SKM-1 treated with dmso at 0.1 percent for 144 hours (cell line): ENCODE measurements at regions not wholly inside any gene's neighbourhood (a gene's known extent, or its start where the extent isn't known, plus 50 kb on each side); places are given as distances from the start of the nearest gene placed in this dataset.
"Not testable (repeated sequence)": the region's sequence is repeated elsewhere in the genome, so short reads cannot be mapped to it uniquely, and the experiment has no call there.

Experiments used
- DNase-seq: peaks from one replicate; lab custom pipeline; 2025; ENCODE audit not compliant: unreplicated experiment; lab: John Stamatoyannopoulos, UW

DNA sequence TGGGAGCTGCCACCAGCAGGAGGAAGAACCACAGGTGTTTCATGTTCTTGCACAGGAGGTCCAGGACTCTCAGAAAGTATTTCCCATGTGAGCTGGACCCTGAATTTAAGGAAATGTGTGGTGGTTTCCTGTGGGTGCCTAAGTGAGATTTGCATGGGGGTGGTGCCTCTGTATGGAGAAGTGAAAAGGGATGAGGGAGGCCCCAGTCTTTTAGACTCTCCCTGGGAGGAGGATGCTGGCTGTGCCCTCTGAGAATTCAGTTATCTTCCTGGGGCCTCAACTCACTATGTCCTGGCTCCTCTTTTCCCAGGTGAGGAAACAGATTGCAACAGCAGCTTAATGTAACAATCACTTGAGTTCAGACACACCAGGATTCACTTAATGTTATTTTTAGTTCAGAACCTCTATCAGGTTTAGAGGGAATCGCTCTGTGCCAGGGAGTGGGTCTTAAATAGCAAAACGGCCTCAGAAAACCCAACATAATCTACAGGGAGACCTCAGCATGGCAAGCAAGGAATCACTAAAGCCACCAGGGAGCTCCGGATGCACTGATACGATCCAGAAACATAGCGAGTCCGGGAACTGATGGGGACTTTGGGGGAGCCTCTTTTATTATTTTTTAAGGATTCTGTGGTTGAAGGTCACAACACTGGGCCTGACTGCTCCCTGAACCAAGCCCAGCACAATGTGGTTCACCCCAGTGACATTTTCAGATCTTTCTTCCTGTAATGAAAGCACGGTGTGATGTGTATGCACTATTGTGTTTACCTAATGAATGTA, 823.5 kb downstream of the TMEM121 start:
- not testable (repeated sequence) for DNase-seq

DNA sequence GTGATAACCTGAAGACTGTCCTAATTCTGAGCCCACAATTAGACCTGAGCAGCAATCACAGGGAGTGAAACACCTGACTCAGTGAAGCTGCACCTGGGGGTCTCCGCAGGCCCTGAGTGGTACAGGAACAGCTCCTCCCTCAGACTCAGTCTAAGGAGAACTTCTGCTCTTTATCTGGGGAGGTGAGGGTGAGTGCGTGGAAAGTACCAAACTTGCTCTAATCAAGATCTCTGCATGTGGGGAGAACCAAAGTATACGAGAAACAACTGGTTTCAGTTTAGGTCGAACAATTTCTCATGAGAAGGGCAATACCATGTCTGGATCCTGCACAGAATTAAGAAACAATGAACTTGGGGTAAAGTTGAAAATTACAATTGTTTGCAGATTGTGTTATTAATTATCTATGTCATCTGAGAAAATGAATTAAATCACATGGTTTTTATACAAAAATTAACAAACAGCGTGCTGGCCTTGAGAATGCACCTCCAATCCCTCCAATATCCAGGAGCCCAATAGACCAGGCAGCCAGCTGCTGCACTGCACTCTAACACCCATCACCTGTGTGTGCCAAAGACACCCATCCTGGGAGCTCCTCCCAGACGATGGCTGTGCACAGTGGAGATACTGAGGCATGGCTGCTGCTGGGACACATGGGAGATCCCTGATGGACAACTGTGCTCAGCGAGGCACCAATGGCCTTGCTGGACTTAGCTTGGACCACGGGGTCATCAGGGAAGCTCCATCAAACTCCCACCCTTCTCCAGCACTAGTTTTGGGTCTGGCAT, 828.8 kb downstream of the TMEM121 start:
- not testable (repeated sequence) for DNase-seq

DNA sequence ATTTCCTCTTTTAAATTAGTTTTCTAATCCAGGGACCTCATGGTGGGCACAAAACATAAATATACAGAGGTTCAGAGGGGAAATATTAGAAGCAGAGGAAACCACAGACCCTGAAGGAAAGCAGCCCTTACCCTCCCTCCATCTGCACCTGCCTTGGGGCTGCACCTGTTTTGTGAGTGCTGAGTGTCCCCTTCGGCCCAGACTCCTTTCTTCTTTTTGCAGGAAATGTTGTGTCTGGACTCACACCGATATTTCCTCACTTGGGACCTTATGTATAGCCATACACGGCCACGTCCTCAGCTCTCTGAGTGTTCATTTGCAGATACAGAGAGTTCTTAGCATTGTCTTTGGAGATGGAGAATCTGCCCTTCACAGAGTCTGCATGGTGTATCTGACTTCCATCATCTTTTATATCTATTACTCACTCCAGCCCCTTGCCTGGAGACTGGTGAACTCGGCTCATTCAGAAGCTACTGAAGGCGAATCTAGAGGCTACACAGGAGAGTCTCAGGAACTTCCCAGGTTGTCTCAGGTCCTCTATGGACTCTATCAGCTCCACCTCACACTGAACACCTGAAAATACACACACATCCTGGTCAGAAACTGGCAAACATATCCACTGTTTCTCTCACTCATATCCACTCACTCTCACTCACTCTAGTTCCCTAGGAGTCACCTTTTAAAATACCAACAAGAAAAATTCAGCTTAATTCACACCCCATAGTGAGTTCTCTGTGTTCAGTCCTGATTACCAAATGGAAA, 829.7 kb downstream of the TMEM121 start:
- not testable (repeated sequence) for DNase-seq

DNA sequence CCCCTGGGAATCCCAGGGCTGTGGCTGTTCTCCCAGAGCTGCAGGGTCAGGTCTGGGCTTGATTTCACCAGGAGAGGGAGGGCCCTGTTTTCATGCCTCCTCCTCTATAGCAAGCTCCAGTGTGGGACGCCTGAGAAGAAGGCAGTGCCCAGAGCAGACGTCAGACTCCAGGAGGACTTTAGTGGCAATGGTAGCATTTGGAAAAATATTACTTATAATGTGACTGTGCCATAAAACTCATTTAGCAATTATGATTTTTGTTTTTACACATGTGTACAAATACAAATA, 830.2 kb downstream of the TMEM121 start:
- DNase-seq, result not testable (repeated sequence)

DNA sequence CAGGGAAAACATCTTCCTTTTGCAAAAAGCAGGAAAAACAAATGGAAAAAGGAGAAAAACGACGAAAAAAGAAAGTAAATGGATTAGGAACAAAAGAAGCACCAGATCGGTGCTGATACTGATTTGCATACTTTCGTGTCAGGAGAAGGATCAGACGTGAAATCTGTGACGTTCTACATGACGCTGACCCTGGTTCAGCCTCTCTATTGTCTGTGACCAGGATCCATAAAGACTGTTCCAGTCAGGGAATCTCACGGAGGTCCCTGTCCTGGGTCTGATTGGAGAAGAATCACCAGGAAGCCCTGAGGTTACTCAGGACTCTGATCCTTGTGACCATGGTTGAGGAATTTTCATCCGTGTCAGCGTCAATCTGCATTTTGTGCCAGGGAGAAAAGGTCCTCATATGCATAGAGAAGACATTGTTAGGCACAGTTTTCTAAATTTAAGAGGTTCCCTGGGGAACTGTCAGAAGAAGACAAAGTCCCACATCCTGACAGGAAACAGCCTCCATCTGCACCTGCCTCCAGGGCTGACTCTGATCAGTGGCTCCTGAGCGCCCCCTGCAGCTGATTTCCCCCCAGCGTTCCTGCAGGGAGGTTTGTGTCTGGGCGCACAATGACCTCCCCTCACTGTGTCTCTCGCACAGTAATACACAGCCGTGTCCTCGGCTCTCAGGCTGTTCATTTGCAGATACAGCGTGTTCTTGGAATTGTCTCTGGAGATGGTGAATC, 832.9 kb downstream of the TMEM121 start:
- DNase-seq, result not testable (repeated sequence)

DNA sequence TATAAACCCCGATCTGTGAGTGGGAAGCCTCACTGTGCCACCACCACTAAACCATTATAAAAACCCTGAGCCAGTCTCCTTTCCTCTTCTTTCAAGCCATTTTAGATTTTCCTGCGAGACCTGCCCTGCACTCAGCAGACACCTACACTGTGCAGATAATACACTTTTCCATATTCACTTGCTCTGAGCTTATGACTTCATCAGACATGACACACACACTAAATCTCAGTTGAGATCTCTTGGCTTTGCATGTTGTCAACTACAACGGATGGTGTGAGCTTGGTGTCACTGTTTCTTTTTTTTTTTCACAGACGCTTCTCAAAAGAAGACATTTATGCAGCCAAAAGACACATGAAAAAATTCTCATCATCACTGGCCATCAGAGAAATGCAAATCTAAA, 839.0 kb downstream of the TMEM121 start:
- DNase-seq, result not testable (repeated sequence)

DNA sequence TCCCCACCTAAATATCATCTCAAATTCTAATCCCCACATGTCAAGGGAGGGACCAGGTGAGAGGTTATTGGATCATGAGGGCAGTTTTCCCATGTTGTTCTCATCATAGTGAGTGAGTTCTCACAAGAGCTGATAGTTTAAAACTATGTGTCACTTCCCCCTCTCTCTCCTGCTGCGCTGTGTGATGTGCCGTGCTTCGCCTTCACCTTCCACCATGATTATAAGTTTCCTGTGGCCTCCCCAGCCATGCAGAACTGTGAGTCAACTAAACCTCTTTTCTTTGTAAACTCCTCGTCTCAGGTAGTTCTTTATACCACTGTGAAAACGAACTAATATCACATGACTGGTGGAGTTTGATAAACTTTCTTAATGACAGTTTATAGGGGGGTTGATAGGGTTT, 839.5 kb downstream of the TMEM121 start:
- DNase-seq, result not testable (repeated sequence)

DNA sequence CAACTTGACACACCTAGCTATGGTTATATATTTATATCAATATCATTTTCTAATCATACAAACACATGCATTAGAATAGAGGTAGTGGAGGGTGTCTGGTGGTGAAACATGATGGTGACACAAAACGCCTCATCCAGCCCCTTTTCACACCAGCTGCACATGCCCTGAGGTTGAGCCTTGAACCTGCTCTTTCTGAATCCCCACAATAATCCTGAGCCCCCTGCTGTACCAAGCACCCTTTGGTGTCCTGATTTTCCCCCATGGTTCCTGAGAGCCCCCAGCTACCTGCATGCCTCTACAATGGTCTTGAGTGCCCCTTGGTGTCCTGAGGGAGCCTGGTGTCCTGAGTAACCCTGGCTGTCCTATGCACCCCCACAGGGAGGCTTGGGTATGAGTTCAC, 840.6 kb downstream of the TMEM121 start:
- not testable (repeated sequence) for DNase-seq

DNA sequence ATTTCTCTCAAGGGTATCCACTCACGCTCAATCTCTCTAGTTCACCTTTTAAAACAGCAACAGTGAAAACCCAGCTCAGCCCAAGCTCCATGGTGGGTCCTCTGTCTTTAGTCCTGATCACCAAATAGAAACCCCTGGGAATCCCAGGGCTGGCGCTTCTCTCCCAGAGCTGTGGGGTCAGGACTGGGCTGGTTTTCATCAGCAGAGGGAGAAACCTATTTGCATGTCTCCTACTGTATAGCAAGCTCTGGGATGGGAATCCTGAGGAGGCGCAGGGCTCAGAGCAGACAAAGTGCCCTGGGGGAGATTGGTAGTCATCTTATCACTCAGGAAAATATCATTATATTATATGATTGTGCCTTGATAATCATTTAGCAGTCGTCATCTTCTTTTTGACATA, 843.1 kb downstream of the TMEM121 start:
- not testable (repeated sequence) for DNase-seq

DNA sequence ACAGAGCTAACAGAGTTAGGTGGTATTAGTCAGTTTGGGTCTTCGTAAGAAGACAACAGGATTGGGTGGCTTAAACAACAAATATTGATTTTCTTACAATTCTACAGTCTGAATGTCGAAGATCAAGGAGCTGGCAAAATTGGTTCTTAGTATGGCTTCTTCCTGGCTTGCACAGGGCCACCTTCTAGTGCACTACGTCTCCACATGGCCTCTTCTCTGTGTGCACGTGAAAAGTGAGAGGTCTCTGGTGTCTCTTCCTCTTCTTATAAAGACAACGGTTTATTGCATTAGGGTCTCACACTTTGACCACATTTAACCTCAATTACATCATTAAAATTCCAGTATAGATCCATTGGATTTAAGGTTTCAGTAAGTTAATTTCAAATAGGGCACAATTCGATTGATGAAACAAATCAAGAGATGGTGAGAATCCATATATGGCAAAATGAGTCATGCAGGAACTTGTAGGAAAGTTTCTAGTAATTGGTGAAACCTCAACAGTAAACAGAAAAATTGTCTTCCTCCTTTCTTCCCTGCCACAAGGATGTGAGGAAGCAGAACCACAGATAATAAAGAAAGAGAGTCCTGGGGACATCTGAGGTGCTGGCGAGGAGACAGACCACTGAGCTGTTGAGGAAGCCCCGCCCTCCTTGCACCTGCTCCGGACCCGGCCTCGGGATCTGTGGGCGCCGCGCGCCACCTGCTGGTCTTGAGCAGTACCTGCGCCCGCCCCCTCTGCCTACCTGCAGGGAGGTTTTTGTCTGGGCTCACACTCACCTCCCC, 846.7 kb downstream of the TMEM121 start:
- no peak for DNase-seq

DNA sequence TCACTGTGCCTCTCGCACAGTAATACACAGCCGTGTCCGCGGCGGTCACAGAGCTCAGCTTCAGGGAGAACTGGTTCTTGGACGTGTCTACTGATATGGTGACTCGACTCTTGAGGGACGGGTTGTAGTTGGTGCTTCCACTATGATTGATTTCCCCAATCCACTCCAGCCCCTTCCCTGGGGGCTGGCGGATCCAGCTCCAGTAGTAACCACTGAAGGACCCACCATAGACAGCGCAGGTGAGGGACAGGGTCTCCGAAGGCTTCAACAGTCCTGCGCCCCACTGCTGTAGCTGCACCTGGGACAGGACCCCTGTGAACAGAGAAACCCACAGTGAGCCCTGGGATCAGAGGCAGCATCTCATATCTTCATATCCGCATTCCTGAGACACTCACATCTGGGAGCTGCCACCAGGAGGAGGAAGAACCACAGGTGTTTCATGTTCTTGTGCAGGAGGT, 847.3 kb downstream of the TMEM121 start:
- not testable (repeated sequence) for DNase-seq

DNA sequence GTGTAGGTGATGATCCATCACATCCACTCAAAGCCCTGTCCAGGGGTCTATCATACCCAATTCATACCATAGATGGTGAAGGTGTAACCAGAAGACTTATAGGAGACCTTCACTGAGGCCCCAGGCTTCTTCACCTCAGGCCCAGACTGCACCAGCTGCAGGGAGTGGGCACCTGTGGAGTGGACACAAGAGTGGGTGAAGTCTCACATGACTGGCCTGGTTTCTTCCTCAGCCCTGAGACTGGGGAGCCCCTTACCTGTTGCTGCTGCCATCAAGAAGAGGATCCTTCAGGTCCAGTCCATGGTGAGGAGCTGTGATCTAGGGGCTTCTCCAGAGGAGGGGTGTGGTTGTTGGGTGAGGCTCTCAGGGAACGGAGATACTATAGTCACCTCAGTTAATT, 851.0 kb downstream of the TMEM121 start:
- DNase-seq, result no peak

DNA sequence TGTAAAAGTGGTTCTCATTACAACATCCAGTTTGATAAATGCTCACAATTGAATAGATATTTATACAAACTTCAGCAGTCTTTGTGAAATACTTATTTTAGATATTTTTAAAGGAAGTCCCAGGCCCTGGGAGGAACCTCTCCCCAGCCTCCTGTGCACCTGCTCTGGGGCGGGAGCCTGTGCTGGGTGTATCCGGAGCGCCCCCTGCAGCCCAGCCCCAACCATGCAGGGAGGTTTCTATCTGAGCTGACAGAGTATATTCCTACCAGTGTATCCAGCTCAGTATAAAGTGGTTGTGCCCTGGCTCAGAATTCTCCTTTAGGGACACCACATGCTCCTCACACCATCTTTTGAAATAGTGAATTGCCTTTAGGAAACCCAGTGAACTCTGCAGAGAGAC, 851.8 kb downstream of the TMEM121 start:
- DNase-seq, result no peak

DNA sequence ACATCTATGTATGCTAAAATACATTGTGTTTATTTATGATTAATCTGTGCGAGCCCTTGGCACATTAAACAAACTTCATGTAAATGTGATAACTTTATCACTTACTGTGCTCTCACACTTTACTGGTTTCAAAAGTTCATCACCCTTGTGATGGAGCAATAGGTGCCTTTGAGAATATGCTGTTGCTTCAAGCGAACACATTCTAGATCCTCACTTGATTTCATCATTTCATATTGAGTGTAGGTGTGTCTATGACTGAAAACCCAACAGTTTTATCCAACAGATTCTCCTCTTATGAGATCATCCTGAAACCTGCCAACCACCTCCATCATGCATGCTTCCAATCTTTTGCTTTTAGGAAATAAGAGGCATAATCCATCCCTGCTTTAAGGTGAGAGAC, 854.4 kb downstream of the TMEM121 start:
- no peak for DNase-seq

DNA sequence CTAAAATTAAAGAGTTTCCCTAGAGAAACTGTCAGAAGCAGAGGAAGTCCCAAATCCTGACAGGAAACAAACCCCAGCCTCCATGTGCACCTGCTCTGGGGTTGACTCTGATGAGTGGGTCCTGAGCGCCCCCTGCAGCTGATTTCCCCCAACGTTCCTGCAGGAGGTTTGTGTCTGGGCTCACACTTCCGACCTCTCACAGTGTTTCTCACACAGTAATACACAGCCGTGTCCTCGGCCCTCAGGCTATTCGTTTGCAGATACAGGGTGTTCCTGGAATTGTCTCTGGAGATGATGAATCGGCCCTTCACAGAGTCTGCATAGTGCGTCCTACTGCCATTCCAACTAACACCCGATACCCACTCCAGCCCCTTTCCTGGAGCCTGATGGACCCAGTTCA, 862.8 kb downstream of the TMEM121 start:
- not testable (repeated sequence) for DNase-seq

DNA sequence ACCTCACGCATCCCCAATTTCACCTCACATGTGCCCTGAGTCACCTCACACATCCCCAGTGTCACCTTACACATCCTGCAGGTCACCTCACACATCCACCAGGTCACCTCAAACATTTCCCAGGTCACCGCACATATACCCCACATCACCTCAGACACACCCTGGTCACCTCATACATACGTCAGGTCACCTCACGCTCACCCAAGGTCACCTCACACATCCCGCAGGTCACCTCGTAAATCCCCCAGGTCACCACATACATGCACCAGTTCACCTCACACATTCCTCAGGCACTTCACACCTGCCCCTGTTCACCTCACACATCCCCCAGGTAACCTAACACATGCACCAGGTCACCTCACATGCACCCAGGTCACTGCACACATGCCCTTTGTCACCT, 864.0 kb downstream of the TMEM121 start:
- DNase-seq, result no peak

DNA sequence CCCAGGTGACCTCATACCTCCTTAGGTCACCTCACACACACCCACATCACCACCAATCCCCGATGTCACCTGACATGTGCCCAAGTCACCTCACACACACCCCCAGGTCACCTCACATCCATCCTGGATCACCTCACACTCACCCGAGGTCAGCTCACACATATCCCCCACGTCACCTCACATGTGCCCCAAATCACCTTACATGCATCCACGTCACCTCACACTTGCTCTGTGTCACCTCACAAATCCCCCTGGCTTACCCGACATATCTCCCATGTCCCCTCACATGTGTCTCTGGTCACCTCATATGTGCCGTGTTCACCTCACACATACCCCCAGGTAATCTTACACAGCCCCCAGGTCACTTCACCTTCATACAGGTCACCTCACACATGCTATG, 864.6 kb downstream of the TMEM121 start:
- DNase-seq, result no peak

DNA sequence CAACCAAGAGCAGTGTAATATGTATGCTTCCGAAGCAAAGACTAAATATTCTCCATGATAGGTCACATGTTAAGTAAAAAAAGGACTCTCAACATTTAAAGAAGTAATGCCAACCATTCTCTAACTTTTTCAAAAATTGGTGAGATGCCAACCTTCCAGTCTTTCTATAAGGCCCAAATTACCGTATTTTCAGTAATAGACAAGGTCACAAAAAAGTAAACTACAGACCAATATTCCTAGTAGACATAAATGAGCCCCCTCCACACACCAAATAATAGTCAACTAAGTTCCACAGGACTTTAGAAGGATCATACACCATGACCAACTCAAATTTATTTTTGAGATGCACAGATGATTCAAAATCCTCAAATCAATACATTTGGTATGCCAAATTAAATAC, 867.4 kb downstream of the TMEM121 start:
- no peak for DNase-seq

DNA sequence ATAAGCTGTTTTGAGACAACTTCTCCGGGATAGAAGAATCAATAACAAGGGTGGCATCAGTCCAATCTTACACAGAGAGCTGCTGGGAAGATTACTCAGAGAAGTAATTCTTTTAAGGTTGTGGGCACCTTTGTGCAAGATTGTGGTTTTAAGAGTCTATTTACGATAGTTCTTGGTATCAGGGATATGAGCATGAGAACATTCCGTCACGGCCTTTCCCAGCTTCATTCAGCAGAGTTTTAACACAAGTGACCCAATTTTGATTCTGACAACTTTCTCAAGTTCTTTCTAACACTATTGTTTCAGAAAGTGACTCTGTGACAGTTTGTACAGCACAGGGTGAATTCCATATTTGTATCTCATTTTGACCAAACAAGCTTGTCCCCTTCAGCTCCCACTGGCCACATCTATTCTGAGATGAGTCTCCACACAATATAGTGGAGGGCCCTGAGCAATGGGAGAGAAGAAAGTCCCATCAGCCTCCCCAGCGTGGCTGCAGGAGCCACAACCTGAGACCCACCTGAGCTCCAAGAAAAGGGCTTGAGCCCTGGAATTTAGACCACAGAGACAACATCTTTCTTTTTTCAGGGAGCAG, 869.2 kb downstream of the TMEM121 start:
- DNase-seq, result no peak

DNA sequence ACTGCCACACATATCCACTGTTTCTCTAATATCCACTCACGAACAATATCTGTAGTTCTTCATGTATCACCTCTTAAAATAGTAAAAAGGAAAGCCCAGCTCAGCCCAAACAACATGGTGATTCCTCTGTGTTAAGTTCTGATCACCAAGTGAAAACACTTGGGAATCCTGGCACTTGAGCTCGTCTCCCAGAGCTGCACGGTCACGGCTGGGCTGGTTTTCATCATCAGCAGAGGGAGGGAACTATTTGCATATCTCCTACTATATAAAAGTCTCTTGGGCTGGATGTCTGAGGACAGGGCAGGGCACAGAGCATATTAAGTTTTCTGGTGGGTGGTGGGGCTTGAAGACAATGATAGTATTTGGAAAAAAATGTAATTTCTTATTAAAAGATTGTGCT, 870.6 kb downstream of the TMEM121 start:
- DNase-seq, result no peak
